HG03139 (cell line): ENCODE measurements at regions not wholly inside any gene's neighbourhood (a gene's known extent, or its start where the extent isn't known, plus 50 kb on each side); places are given as distances from the start of the nearest gene placed in this dataset.
"Not testable (repeated sequence)": the region's sequence is repeated elsewhere in the genome, so short reads cannot be mapped to it uniquely, and the experiment has no call there.

Experiments used
- ATAC-seq: cut with Tn5 transposase; IDR thresholded peaks from one replicate; pipeline ENCODE4 v1.9.1; 2021; ENCODE audit not compliant: unreplicated experiment

GRCh38 chr2:76697439-76697838, 824.7 kb downstream of the LRRTM4 start:
- ATAC-seq = not testable (repeated sequence)

DNA sequence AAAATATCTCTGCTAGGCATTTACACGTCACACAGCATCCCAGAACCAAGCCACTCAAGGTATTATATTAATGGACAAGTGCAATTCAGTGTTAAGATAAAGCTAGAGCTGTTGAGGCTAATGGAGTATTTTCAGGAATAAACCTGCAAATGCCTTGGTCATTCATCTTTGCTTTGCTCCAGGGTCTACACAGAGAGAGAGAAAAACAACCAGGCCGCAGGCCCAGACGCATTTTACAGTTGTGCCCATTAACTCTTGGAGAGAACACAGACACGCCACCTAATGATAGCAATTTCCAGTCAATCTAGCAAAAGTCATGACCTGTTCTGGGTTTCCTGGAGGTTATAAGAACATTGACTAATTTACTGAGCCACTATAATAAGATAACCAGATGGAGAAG, 829.3 kb downstream of the LRRTM4 start:
- ATAC-seq = no peak

DNA sequence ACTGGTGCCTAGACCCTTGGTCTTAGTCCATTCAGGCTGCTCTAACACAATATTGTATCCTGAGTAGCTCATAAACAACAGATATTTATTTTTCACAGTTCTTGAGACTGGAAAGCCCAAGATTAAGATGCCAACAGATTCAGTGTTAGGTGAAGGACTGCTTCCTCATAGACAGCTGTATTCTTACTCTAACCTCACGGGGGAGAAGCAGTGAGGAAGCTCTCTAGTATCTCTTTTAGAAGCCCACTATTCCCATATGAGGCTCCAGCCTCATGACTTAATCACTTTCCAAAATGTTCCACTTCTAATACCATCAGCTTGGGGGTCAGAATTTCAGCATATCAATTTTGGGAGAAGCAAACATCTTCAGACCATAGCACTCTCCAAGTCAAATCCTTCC, 833.4 kb downstream of the LRRTM4 start:
- no peak for ATAC-seq

GRCh38 chr2:76687923-76688322, 834.3 kb downstream of the LRRTM4 start:
- no peak for ATAC-seq

- ATAC-seq = no peak
These were observed 837.4 kb downstream of the LRRTM4 start for GRCh38 chr2:76684756-76685155.

- ATAC-seq = no peak
These were observed 843.2 kb downstream of the LRRTM4 start for GRCh38 chr2:76679025-76679396.

DNA sequence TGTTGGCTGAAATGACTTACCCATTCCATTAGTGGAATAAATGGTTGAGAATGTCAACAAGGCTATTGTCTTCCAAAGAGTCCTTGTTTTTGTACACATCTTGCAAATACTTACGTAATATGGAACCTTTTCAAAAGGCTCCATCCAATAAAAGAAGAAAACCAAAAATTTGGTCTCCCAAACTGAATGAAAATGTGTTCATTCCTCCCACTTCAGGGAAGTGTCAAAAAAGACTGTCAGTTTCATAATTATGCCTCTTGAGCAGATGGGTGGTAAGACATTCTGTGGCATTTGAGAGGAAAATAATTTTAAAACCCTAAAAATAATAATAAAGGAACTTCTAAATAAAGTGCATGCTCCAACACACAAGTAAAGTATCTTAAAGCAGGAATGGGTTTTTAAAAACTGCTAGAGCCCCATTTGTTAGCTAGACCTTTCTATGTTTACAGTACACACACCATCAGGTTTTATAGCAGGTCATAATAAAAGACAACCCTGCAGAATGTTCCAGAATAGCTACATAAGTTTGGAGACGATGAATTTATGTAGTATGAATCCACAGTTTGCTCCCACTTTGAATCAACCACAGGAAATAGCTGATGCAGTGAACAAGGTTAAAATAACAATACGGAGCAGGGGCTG, 843.7 kb downstream of the LRRTM4 start:
- no peak for ATAC-seq

- no peak for ATAC-seq
These were observed 847.0 kb downstream of the LRRTM4 start for GRCh38 chr2:76675212-76675611.

DNA sequence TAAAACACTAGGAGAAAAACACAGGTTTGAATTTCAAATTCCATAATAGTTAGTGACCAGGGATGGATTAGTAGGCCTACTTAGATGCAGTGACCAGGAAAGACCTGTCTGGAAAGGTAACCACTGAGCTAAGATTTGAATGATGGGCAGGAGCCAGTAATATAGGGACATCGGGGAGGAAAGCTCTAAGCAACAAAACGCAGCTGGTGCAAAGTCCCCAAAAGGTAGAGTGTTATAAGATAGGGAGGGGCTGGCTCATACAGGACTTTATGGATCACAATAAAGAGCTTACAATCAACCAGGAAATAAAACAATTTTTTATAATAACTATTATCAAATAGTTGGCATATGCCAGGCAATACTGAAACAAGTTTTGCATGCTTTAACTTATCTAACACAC, 849.4 kb downstream of the LRRTM4 start:
- ATAC-seq = no peak

GRCh38 chr2:76669966-76670465, 852.2 kb downstream of the LRRTM4 start:
- no peak for ATAC-seq

- no peak for ATAC-seq
These were observed 853.9 kb downstream of the LRRTM4 start for GRCh38 chr2:76668279-76668678.

DNA sequence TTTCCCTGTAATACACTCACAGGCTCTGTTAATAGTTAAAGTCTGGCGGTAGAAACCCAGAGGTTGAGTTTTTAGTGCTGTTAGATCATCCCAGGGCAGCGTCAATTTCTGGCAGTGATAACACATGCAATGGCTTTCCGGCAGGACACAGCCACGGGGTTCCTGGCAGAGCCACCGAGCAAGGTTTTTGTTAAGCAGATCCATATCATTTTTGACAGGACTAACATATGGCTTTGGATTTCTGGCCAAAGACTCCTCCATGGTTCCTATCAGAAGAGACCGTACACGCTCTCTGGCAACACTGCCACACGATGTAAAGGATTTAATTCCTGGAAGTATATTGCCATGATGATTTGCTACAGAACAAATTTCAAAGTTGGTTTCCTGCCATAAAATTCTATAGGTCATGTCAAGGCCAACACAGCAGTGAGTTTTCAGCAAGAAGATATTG, 854.3 kb downstream of the LRRTM4 start:
- no peak for ATAC-seq

DNA sequence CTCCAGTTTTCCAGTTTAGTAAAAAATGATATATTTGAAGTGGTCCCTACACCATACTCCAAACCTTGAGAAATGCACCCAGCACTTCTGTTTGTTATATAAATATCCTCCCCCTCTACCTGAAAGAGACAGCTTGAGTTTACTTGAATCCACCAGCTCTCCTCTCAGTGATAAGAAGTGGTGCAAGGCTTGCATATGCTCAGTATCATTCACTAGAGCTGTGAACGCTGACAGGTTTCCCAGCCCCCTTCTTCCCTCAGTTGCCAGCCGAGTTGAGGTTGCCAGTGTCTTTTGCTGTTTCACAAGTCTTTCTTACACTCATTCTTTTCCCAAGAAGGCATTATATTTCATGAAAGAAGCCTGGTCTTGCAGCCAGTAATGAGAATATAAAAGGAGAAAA, 880.0 kb downstream of the LRRTM4 start:
- no peak for ATAC-seq

DNA sequence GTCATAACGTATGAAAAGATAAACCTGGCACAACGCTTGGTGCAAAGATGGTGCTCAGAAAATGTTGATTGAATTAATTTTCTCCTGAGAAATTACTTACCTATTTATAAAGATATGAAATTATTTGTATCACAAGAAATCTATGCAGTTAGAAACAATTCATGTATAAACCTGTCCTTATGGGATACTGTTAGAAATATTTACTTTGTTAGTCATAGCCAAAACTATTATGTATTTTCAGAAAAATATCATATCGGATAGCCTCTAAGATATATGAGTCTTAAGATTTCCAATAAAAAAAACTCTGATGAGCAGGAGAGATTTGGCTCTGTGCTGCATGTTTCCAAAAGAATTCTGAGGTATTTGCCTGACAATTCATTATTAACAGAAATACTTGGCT, 880.7 kb downstream of the LRRTM4 start:
- ATAC-seq = no peak

DNA sequence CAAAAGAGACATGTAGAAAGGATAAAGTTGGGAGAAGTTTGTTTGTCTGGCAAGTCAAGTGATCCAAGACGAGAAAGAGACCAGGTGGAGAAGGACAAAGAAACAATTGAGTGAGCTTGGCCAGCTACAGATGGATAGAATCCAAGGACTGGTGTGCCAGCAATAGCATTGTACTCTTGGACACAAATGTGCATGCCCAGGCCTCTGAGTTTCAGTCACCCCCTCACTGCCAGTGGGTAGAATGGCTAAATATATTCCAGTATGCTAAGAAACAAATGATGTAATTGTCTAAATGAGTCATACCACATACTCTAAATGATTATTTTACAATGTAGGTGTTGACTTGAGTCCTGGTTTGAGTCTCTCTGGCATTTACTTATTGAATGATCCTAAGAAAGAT, 881.3 kb downstream of the LRRTM4 start:
- no peak for ATAC-seq

GRCh38 chr2:76639171-76639680, 883.0 kb downstream of the LRRTM4 start:
- ATAC-seq = no peak

GRCh38 chr2:76633276-76633921, 888.8 kb downstream of the LRRTM4 start:
- ATAC-seq = no peak

DNA sequence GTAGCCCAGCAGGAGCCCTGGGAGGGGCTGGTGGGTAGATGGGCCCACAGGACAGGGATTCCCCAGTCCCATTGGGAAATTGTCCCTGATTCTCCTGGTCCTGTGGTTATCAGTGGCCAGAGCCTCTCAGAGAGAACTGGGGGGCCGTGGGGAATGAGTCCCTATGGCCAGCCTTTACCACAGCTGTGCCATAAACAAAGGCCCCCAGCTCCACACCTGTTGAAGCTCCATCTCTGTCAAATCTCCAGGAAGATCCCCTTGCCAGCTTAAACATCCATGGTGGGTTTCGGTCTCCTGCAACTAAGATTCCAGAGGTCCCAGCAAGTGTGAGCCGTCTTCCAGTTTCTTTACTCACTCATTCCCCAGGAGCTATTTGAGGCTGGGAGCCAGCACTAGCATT, 897.1 kb downstream of the LRRTM4 start:
- ATAC-seq = no peak

DNA sequence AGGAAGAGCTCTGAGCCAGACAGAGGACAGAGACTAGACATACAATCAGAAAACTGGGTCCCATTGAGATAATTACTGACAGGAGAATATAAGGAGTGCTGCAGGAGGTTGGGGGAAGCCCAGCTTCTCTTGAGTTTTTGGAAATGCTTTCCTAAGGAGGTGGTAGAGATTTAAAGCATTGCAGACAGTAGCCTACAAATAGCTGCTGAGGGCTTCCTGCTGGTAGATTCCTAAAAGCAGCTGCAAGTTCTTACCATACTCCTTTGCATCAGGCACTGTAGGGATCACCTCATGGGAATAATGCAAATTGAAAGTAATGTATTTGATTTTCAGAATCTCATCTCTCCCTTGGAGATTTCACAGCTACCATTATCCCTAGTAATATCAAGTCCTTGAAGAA, 902.6 kb upstream of the GCFC2 start:
- no peak for ATAC-seq

GRCh38 chr2:76612764-76613163, 902.0 kb upstream of the GCFC2 start:
- no peak for ATAC-seq

GRCh38 chr2:76610451-76610850, 899.7 kb upstream of the GCFC2 start:
- ATAC-seq = no peak

- ATAC-seq = peak; percentile 99
These were observed 889.1 kb upstream of the GCFC2 start for GRCh38 chr2:76599732-76600368.
